Natural killer cell treated with Interleukin-12 subunit alpha and Interleukin-12 subunit beta and Interleukin-15 and Interleukin-18, amount 100 ng/mL, for 72 hours (primary cell): ENCODE measurements at regions not wholly inside any gene's neighbourhood (a gene's known extent, or its start where the extent isn't known, plus 50 kb on each side); places are given as distances from the start of the nearest gene placed in this dataset.

Experiments
- ATAC-seq, 2 donors: fragments of 150-1000 bp; cut with Tn5 transposase in 1 of 2; sonication (Bioruptor Pico), chemical (Tn5 transposase) in 1 of 2; 2 replicates each; pipeline ENCODE4 v1.10.0; 2021
- DNase-seq: peaks from one replicate; pipeline ENCODE4 v3.0.0; 2022; ENCODE audit warnings: low spot score
- H3K27ac Mint-ChIP-seq, 2 donors: 1 replicate in 1 of 2; 2 replicates in 1 of 2; pipeline ENCODE4 v1.8.0; 2022; ENCODE audit warnings: mixed read lengths in 2 of 2, mild to moderate bottlenecking in 1 of 2, moderate library complexity in 1 of 2
- H3K27me3 Mint-ChIP-seq, 2 donors: 1 replicate in 1 of 2; 2 replicates in 1 of 2; pipeline ENCODE4 v1.8.0; 2022; ENCODE audit warnings: mixed read lengths in 2 of 2
- H3K36me3 Mint-ChIP-seq: one replicate; pipeline ENCODE4 v1.8.0; 2022; ENCODE audit warnings: mixed read lengths
- H3K4me1 Mint-ChIP-seq, 2 donors: 1 replicate in 1 of 2; 2 replicates in 1 of 2; pipeline ENCODE4 v1.8.0; 2022; ENCODE audit warnings: low read depth in 2 of 2, mixed read lengths in 2 of 2, mild to moderate bottlenecking in 1 of 2
- H3K4me3 Mint-ChIP-seq: one replicate; pipeline ENCODE4 v1.8.0; 2022; ENCODE audit warnings: mixed read lengths
- H3K9me3 Mint-ChIP-seq: 2 replicates; pipeline ENCODE4 v1.8.0; 2022; ENCODE audit warnings: mixed read lengths

DNA sequence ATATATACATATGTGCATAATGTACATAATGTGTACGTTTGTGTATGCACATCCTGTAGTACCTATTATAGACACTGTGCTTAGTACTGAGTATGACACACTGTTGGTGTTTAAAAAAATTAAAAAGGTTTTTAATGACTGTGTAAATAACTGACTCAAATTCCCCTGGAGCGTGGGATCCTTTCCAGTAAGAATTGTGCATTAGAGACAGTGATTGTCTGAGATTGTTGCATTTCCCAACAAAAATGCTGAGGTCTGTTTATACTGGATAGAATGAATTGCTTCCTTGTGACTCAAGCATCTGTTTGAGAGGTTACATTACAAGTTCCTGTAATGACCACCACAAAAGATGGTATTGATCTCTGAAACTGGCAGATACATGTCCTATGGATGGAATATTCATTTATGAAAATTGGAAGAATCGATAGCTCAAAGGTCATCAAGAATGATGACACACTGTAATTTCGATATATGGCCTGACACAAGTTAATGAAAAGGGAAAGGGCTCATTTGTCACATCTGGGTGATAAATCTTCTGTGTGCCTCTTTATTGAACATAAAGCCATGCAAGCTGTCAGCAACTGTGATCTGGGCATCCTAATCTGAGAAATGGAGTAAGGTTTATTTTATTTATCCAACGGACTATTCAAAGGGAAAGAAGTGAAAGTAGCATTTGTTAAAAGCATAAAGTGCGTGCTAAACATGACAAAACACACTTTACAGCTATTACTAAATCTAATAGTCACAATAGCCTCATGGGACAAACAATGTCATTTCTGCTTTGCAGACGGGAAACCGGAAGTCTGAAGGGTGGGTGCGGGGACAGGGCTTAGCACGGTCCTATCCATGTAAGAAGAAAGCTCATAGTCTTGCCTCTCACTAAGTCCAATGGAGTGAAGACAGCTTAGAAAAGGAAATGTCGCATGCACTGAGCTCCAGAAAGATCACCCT, 228.8 kb downstream of the CDH11 start:
- Mint-ChIP-seq H3K36me3 (peaks cover 6% of the 10 kb centered on the region), H3K4me1 (no peaks in the 10 kb centered on the region), H3K9me3 (peaks cover 20% of the 10 kb centered on the region), H3K27me3 (no peaks in the 10 kb centered on the region), H3K27ac (no peak overlapping the region), H3K4me3 (no peak overlapping the region)
- DNase-seq = no peak
- no peak for ATAC-seq

DNA sequence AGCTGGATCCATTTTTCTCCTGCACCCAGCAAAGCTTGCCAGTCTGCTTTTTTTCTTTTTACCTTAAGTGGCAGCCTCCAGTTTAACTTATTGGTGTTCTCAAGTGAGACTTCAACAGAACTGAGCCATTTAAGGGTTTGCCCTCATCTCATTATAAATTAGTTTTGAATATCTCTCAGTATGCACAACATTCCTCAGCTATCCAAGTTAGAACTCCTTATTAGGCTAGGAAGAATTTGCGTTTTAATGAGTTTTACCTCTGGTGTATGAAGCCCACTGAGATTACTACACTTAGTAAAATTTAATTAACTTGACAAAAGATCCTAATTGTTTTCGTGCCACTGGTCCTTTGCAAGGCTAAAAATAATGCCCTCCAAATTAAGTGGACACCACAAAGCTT, 232.4 kb downstream of the CDH11 start:
- Mint-ChIP-seq H3K4me1 (no peaks in the 10 kb centered on the region), H3K27me3 (no peaks in the 10 kb centered on the region), H3K36me3 (peaks cover 3% of the 10 kb centered on the region), H3K4me3 (no peak overlapping the region), H3K9me3 (peaks cover 20% of the 10 kb centered on the region), H3K27ac (no peak overlapping the region)
- ATAC-seq = no peak
- DNase-seq = no peak

DNA sequence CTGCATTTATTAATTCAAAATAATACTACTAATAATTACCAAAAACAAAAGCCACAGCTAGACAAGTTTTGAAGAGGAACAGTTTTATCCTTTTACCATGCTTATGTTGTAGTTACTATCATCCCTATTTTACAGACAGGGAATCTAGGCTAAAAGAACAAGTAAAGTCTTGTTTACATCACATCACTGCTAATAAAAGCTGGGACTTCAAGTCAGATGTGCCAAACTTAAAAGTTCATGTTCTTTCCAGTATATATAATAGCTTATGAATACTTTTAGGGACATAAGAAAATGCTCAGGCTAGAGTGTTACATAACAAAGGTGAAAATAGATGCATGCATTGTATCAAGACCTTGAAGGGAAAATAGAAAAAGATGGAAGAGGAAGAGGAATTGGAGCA, 234.2 kb downstream of the CDH11 start:
- no peak for ATAC-seq
- no peaks in the 10 kb centered on the region for H3K4me1 Mint-ChIP-seq
- no peak overlapping the region for H3K27ac Mint-ChIP-seq
- no peak overlapping the region for H3K4me3 Mint-ChIP-seq
- no peak for DNase-seq
- H3K9me3 Mint-ChIP-seq = peaks cover 26% of the 10 kb centered on the region
- H3K27me3 Mint-ChIP-seq = no peaks in the 10 kb centered on the region
- H3K36me3 Mint-ChIP-seq = no peaks in the 10 kb centered on the region

DNA sequence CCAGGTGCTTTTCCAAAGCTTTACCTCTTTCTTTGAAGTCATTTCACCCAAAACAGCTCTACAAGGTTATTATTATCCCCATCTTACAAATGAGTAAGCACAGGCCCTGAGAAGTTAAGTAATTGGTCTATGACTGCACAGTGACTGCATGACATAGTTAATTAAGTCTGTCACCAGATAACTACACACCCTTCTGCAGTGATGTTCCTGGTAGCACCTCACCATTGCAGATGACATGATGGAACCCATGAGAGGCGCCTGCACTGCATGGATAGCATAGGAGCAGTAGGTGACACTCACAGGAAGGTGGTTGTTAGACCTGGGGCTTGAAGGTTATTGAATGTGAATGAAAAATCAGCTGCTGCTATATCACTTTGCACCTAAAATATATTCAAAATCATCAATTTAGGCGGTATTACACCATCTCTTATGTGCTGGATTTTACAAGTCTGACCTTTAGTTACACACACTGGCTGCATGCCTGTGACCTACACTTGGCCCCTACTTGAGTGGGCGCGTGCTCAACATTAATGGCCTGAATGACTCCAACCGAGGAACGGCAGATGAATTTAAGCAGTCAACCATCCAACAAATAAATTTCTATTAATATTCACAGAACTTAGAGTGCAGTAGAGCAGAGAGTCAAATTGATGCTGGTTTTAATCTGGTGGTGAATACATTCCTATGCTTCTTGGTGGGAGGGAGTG, 239.6 kb downstream of the CDH11 start:
- Mint-ChIP-seq H3K36me3 (no peaks in the 10 kb centered on the region), H3K27me3 (no peaks in the 10 kb centered on the region), H3K9me3 (peaks cover 15% of the 10 kb centered on the region), H3K4me3 (no peak overlapping the region), H3K27ac (no peak overlapping the region), H3K4me1 (no peaks in the 10 kb centered on the region)
- DNase-seq = no peak
- no peak for ATAC-seq

DNA sequence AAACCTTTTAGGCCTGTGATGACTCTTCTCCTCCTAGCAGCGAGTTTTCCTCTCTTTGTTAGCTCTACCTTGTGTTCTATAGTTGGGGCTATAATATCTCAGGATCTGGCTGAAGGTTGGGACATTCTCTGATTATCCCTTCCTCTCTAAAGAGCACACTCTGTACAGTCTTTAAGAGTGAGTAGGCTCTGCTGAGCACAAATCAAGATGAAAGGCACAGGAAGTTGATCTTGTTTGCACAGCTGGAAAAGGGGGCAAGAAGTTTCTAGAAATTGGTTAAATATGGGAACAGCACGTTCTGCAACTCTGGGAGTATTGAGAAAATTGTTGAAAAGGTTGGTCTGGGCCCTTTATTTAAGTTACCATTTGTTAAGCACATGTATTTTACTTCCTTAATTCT, 240.9 kb downstream of the CDH11 start:
- Mint-ChIP-seq H3K36me3 (no peaks in the 10 kb centered on the region), H3K4me3 (no peak overlapping the region), H3K27me3 (no peaks in the 10 kb centered on the region), H3K4me1 (no peaks in the 10 kb centered on the region), H3K9me3 (peaks cover 17% of the 10 kb centered on the region), H3K27ac (no peak overlapping the region)
- no peak for ATAC-seq
- no peak for DNase-seq

DNA sequence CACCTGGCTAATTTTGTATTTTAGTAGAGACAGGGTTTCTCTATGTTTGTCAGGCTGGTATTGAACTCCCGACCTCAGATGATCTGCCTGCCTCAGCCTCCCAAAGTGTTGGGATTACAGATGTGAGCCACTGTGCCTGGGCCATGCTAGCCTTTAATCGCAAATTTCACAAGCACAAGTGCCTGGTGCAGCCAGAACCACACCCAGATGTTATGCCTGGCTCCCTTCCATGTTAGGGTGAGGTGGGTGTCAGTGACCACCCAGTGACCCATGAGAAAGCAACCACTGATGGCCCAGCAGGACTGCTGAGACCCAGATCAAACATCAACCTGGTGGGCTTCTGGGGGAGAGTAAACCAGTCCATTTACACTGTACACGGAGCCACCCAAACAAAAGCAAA, 241.9 kb downstream of the CDH11 start:
- H3K4me1 Mint-ChIP-seq = no peaks in the 10 kb centered on the region
- DNase-seq (no peak), ATAC-seq (no peak)
- H3K36me3 Mint-ChIP-seq = no peaks in the 10 kb centered on the region
- H3K9me3 Mint-ChIP-seq = peaks cover 20% of the 10 kb centered on the region
- no peak overlapping the region for H3K27ac Mint-ChIP-seq
- no peak overlapping the region for H3K4me3 Mint-ChIP-seq
- no peaks in the 10 kb centered on the region for H3K27me3 Mint-ChIP-seq

DNA sequence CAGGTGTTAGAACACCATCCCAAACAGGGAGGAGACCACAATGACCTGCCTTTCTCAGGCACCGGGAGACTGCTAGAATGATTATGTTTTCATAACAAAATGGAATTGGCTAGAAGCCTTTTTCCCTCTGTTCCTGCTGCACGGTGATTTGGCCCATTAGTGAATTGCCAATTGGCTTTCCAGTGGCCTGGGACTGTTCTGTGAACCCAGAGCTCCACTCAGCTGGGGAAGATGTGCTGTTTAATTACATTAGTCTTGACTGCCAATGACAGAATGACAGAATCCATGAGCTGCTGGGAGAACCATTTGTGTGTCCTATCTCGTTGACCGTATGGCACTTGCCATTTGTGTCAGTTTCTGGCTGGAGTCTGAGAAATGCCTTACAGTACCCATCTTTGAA, 242.9 kb downstream of the CDH11 start:
- ATAC-seq (no peak), DNase-seq (no peak)
- Mint-ChIP-seq H3K27ac (no peak overlapping the region), H3K36me3 (no peaks in the 10 kb centered on the region), H3K4me3 (no peak overlapping the region), H3K4me1 (no peaks in the 10 kb centered on the region), H3K27me3 (no peaks in the 10 kb centered on the region), H3K9me3 (peaks cover 24% of the 10 kb centered on the region)

DNA sequence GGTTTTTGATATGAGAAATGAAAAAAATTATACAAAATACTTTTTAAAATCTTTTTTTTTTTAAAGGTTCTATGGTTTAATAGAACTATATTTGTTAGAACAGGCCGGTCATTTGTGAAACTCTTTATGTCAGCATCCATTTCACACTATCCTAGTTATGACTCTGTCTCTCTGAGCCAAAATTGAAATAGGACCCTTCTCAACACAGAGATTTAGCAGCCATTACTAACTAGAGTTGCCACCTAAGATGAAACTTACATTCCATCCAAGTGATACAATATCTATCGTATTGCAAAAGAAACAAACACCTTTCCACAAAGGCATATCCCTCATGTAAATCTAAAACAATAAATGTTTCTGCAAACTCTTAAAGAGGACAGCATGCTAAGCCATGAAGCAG, 249.8 kb downstream of the CDH11 start:
- Mint-ChIP-seq H3K4me1 (no peaks in the 10 kb centered on the region), H3K9me3 (peaks cover 26% of the 10 kb centered on the region), H3K27ac (no peak overlapping the region), H3K27me3 (no peaks in the 10 kb centered on the region), H3K4me3 (no peak overlapping the region), H3K36me3 (no peaks in the 10 kb centered on the region)
- ATAC-seq = no peak
- no peak for DNase-seq

DNA sequence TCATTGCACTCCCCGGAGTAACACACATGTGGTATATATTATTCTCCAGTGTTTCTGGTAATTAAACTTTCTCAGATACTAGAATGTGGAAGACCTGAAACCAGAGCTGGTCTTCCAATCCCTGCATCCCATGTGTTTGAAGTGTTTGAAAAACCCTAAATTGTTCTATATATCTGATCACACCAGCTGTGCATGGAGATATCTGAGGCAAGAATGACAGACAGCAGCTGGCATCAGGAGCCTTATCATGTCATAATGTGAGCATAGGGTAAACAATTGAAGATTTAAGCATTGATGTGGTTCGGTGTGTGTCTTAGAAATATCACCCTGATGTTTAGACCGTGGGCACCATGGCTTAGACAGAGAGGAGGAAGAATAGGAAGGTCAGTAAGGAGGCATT, 251.0 kb downstream of the CDH11 start:
- Mint-ChIP-seq H3K9me3 (peaks cover 22% of the 10 kb centered on the region), H3K27me3 (no peaks in the 10 kb centered on the region), H3K4me3 (no peak overlapping the region), H3K27ac (no peak overlapping the region), H3K36me3 (no peaks in the 10 kb centered on the region), H3K4me1 (no peaks in the 10 kb centered on the region)
- DNase-seq (no peak), ATAC-seq (no peak)

DNA sequence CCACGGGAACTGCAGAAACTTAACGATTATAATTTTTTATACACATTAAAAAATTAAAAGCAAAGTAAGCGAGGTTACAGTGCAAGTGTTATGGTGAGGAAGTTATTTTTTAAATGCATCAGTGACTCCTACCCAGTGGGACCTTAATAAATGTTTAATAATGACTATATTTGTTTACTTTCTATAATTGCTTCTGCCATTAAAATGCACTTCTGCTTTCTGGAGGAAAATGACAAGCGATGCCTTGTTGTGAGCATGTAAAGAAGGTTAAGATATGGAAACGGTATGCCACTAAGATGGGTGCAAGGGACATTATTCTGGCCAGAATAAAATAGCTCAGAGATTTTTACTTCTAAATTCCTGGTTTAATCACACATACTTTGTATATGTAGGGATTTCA, 252.1 kb downstream of the CDH11 start:
- Mint-ChIP-seq H3K9me3 (peaks cover 18% of the 10 kb centered on the region), H3K27me3 (no peaks in the 10 kb centered on the region), H3K27ac (no peak overlapping the region), H3K4me1 (no peaks in the 10 kb centered on the region), H3K36me3 (no peaks in the 10 kb centered on the region), H3K4me3 (no peak overlapping the region)
- DNase-seq (no peak), ATAC-seq (no peak)

DNA sequence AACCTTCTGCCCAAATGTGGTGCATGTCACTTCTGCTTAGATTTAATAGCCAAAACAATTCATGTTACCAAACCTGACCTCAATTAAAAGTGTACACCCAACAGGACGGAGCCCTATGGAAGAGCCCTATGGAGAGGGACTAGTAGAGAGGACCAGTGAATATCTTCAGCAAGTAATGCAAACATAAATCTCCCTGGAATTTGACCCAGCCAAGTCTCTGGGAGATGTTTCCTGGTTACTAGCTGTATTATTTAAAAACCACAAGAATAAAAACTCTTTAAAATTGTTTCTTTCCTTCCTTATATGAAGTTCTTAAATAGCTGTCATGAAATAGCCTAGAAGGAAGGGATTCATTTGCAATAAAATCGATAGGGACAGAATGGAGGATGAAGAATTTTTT, 255.8 kb downstream of the CDH11 start:
- DNase-seq (no peak), ATAC-seq (no peak)
- peaks cover 14% of the 10 kb centered on the region for H3K9me3 Mint-ChIP-seq
- no peaks in the 10 kb centered on the region for H3K27me3 Mint-ChIP-seq
- H3K27ac Mint-ChIP-seq = no peak overlapping the region
- no peaks in the 10 kb centered on the region for H3K4me1 Mint-ChIP-seq
- peaks cover 6% of the 10 kb centered on the region for H3K36me3 Mint-ChIP-seq
- H3K4me3 Mint-ChIP-seq = no peak overlapping the region

DNA sequence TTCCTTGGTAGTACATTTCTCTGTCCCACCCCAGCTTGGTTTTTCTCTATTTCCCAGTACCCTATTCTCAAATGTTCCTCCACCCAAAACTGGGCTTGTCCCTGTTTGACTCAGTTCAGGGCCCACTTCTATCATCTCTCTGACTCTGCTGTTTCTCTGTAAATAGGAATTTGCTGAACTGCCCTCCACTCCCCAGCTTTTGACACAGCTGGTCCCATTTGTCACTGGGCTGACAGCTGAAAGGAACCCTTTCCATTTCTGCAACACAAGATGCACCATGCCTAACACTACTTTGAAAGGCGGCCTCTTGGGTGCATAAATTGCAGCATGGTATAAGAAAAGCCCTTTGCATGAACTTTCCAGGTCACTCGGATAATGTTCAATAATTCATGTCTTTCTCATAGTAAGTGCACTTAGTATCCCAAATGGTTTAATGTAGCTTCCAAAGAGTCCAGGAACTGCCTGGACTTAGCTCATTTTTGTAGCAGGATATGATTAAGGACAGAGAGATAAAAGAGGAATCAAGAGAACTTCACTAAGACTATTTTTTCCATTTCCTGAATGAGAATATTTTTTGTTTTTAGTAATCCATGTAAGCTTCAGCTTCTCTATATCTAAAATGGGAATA, 256.7 kb downstream of the CDH11 start:
- no peaks in the 10 kb centered on the region for H3K27me3 Mint-ChIP-seq
- no peak overlapping the region for H3K4me3 Mint-ChIP-seq
- DNase-seq (no peak), ATAC-seq (no peak)
- H3K27ac Mint-ChIP-seq = no peak overlapping the region
- no peaks in the 10 kb centered on the region for H3K4me1 Mint-ChIP-seq
- peaks cover 12% of the 10 kb centered on the region for H3K36me3 Mint-ChIP-seq
- peaks cover 12% of the 10 kb centered on the region for H3K9me3 Mint-ChIP-seq

DNA sequence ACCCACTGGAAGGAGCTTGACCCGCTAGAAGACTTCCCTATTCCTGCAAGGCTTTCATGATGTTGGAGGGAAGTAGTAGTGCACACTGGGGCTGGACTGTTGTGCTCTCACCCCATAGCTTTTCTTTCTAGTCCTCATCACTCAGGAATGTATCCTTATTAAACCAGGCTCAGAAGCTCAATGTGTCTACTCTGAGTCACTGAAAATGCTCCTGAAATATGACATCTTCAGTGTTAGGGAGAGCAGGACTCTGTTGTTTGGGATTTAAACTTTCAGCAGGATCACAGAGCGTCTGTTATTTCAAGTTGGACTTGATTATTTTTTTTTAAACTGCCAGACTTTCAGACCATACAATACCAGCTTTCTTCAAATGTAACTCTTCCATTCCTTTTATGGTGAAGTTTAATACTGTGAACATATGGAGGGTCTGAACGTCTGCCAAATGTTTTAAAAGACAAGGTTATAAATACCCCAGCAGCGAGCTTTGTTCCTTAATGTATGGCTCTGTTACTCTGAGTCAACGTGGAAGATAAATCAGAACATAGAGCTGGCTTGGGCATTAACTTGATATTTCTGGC, 257.5 kb downstream of the CDH11 start:
- Mint-ChIP-seq H3K4me3 (no peak overlapping the region), H3K4me1 (no peaks in the 10 kb centered on the region), H3K9me3 (peaks cover 15% of the 10 kb centered on the region), H3K36me3 (peaks cover 12% of the 10 kb centered on the region), H3K27me3 (no peaks in the 10 kb centered on the region), H3K27ac (no peak overlapping the region)
- DNase-seq (no peak), ATAC-seq (no peak)

DNA sequence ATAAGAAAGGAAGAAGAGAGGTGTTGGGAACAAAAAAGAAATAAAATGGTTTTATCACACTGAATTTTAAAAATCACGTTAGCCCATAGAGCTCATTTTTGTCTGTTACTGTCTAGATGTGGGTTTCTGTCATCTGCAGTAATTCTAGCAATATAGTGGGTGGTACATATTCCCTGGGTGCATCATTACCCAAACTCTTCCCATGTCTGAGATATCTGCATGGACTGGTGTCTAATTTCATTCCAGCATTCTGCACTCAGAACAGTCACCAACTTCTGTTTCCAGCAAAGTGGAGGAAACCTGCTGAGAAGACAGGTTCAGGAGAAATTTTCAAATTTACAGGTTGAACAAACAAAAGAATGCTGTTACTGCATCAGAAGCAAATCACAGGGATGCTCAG, 263.8 kb downstream of the CDH11 start:
- H3K27ac Mint-ChIP-seq = no peak overlapping the region
- H3K27me3 Mint-ChIP-seq = no peaks in the 10 kb centered on the region
- no peak for DNase-seq
- peaks cover 13% of the 10 kb centered on the region for H3K9me3 Mint-ChIP-seq
- H3K36me3 Mint-ChIP-seq = peaks cover 12% of the 10 kb centered on the region
- H3K4me3 Mint-ChIP-seq = no peak overlapping the region
- H3K4me1 Mint-ChIP-seq = no peaks in the 10 kb centered on the region
- ATAC-seq = no peak
